ENCODE measurements at regions not wholly inside any gene's neighbourhood (a gene's known extent, or its start where the extent isn't known, plus 50 kb on each side); places are given as distances from the start of the nearest gene placed in this dataset.
A peak's percentile ranks its signal among the peaks of the same experiment; 100 is the strongest.
"Not testable (repeated sequence)": the region's sequence is repeated elsewhere in the genome, so short reads cannot be mapped to it uniquely, and the experiment has no call there.

- DNase-seq = no peak
Measured at GRCh38 chr13:22862478-22862877, 318.3 kb upstream of the SGCG start.

- DNase-seq = no peak
Measured at GRCh38 chr13:22866221-22866620, 314.6 kb upstream of the SGCG start.

GRCh38 chr13:22871231-22871630 is 309.5 kb upstream of the SGCG start:
- DNase-seq = no peak

- DNase-seq = peak in 1 of 2 experiments; percentile 12
Measured at GRCh38 chr13:22874839-22875238, 305.9 kb upstream of the SGCG start.

GRCh38 chr13:22877421-22877820 is 303.4 kb upstream of the SGCG start:
- no peak for DNase-seq

GRCh38 chr13:22880741-22881720 is 299.7 kb upstream of the SGCG start:
- DNase-seq = no peak

GRCh38 chr13:22881721-22882608 is 298.8 kb upstream of the SGCG start:
- DNase-seq = not testable (repeated sequence)

- no peak for DNase-seq
Measured at GRCh38 chr13:22883262-22883840, 297.4 kb upstream of the SGCG start.

GRCh38 chr13:22883956-22884355 is 296.8 kb upstream of the SGCG start:
- DNase-seq = no peak

- not testable (repeated sequence) for DNase-seq
Measured at GRCh38 chr13:22886061-22886460, 294.7 kb upstream of the SGCG start.

- not testable (repeated sequence) for DNase-seq
Measured at GRCh38 chr13:22889376-22889775, 291.4 kb upstream of the SGCG start.

- DNase-seq = peak in 1 of 2 experiments; percentile 7
Measured at GRCh38 chr13:22893204-22893603, 287.6 kb upstream of the SGCG start.

GRCh38 chr13:22893777-22894176 is 287.0 kb upstream of the SGCG start:
- DNase-seq = no peak

- DNase-seq = no peak
Measured at GRCh38 chr13:22897571-22898314, 283.0 kb upstream of the SGCG start.

- DNase-seq = not testable (repeated sequence)
Measured at GRCh38 chr13:22900416-22900951, 280.3 kb upstream of the SGCG start.

GRCh38 chr13:22903301-22903700 is 277.5 kb upstream of the SGCG start:
- DNase-seq = no peak

GRCh38 chr13:22903925-22904324 is 276.9 kb upstream of the SGCG start:
- DNase-seq = no peak

GRCh38 chr13:22915442-22916082 is 265.2 kb upstream of the SGCG start:
- DNase-seq = peak; percentile 70 to 82

- DNase-seq = peak; percentile 40 to 61
Measured at GRCh38 chr13:22916276-22916675, 264.5 kb upstream of the SGCG start.

- peak in 1 of 2 experiments; percentile 37 for DNase-seq
Measured at GRCh38 chr13:22925881-22926747, 254.7 kb upstream of the SGCG start.

Data from NCI-H524 (cell line).